ENCODE measurements at regions not wholly inside any gene's neighbourhood (a gene's known extent, or its start where the extent isn't known, plus 50 kb on each side); places are given as distances from the start of the nearest gene placed in this dataset.
"Not testable (repeated sequence)": the region's sequence is repeated elsewhere in the genome, so short reads cannot be mapped to it uniquely, and the experiment has no call there.

- DNase-seq = no peak
Observed at GRCh38 chr3:40649346-40649745, 124.6 kb downstream of the ZNF621 start.

- no peak for DNase-seq
Observed at GRCh38 chr3:40652072-40652471, 127.3 kb downstream of the ZNF621 start.

- no peak for DNase-seq
Observed at GRCh38 chr3:40653001-40653400, 128.2 kb downstream of the ZNF621 start.

- no peak for DNase-seq
Observed at GRCh38 chr3:40653878-40654277, 129.1 kb downstream of the ZNF621 start.

GRCh38 chr3:40655551-40655950 is 130.8 kb downstream of the ZNF621 start:
- no peak for DNase-seq

- DNase-seq = no peak
Observed at GRCh38 chr3:40657623-40658022, 132.9 kb downstream of the ZNF621 start.

- no peak for DNase-seq
Observed at GRCh38 chr3:40658305-40658704, 133.5 kb downstream of the ZNF621 start.

- DNase-seq = no peak
Observed at GRCh38 chr3:40660554-40660953, 135.8 kb downstream of the ZNF621 start.

GRCh38 chr3:40661284-40661683 is 136.5 kb downstream of the ZNF621 start:
- DNase-seq = no peak

GRCh38 chr3:40663280-40663679 is 138.5 kb downstream of the ZNF621 start:
- no peak for DNase-seq

- DNase-seq = no peak
Observed at GRCh38 chr3:40669176-40669575, 144.4 kb downstream of the ZNF621 start.

GRCh38 chr3:40672861-40673260 is 148.1 kb downstream of the ZNF621 start:
- no peak for DNase-seq

GRCh38 chr3:40677321-40677720 is 152.6 kb downstream of the ZNF621 start:
- no peak for DNase-seq

- DNase-seq = no peak
Observed at GRCh38 chr3:40677749-40678148, 153.0 kb downstream of the ZNF621 start.

GRCh38 chr3:40679290-40679689 is 154.5 kb downstream of the ZNF621 start:
- DNase-seq = no peak

GRCh38 chr3:40680685-40681657 is 156.2 kb downstream of the ZNF621 start:
- no peak for DNase-seq

- no peak for DNase-seq
Observed at GRCh38 chr3:40681658-40682055, 156.9 kb downstream of the ZNF621 start.

- no peak for DNase-seq
Observed at GRCh38 chr3:40689837-40690236, 165.1 kb downstream of the ZNF621 start.

- DNase-seq = no peak
Observed at GRCh38 chr3:40690749-40691451, 166.1 kb downstream of the ZNF621 start.

- no peak for DNase-seq
Observed at GRCh38 chr3:40691452-40691861, 166.7 kb downstream of the ZNF621 start.

- no peak for DNase-seq
Observed at GRCh38 chr3:40695848-40696247, 171.1 kb downstream of the ZNF621 start.

GRCh38 chr3:40698611-40699010 is 173.9 kb downstream of the ZNF621 start:
- not testable (repeated sequence) for DNase-seq

- no peak for DNase-seq
Observed at GRCh38 chr3:40701016-40701588, 176.3 kb downstream of the ZNF621 start.

GRCh38 chr3:40704224-40704623 is 179.5 kb downstream of the ZNF621 start:
- DNase-seq = no peak

All from DMS79 treated with DMSO at 0.1 percent for 48 hours (cell line).